ENCODE measurements at regions not wholly inside any gene's neighbourhood (a gene's known extent, or its start where the extent isn't known, plus 50 kb on each side); places are given as distances from the start of the nearest gene placed in this dataset.

GRCh38 chr1:70785287-70785686 lies 262.3 kb downstream of the PTGER3 start:
- no peak for TF ChIP-seq ZNF518B (CRISPR knock-in tag; IDR thresholded peaks at IDR 0.05)
- TF ChIP-seq ZNF639 (CRISPR knock-in tag; conservative IDR thresholded peaks at IDR 0.05 in 1 of 2, IDR thresholded peaks at IDR 0.05 in 1 of 2), result no peak
- TF ChIP-seq NRF1 (conservative IDR thresholded peaks at IDR 0.05 in 1 of 2, IDR thresholded peaks at IDR 0.05 in 1 of 2), result no peak
- TF ChIP-seq ATF1 (CRISPR knock-in tag; IDR thresholded peaks at IDR 0.05), result no peak
- TF ChIP-seq ATF1 (tag; IDR thresholded peaks at IDR 0.05), result no peak
- TF ChIP-seq MAX (CRISPR knock-in tag; IDR thresholded peaks at IDR 0.05), result no peak
- TF ChIP-seq CXXC5 (CRISPR knock-in tag; IDR thresholded peaks at IDR 0.05), result no peak

All from K562 (cell line).